CD4-positive, alpha-beta T cell (primary cell): ENCODE measurements at regions not wholly inside any gene's neighbourhood (a gene's known extent, or its start where the extent isn't known, plus 50 kb on each side); places are given as distances from the start of the nearest gene placed in this dataset.

Source experiments
- ATAC-seq: fragments of 200-7000 bp; cut with Tn5 transposase; one replicate; pipeline ENCODE4 v1.10.0; 2022; ENCODE audit warnings: mild to moderate bottlenecking; ENCODE audit not compliant: poor library complexity
- CTCF ChIA-PET: fragments of 350-600 bp; sonication (Branson Sonifier 250); formaldehyde crosslinking; loops from one replicate; lab custom pipeline; 2021; ENCODE audit warnings: antibody characterized with exemption, inconsistent platforms; lab: Charles Lee
- POLR2A ChIA-PET: fragments of 350-600 bp; sonication (Branson Sonifier 250); formaldehyde crosslinking; loops from one replicate; lab custom pipeline; 2021; ENCODE audit warnings: antibody characterized with exemption, inconsistent platforms; lab: Charles Lee
- DNase-seq, 14 experiments: peaks; one replicate each; pipeline ENCODE4 v3.0.0-alpha.2; 2013 to 2020; ENCODE audit warnings: mixed read lengths in 2 of 14
- H3K27ac ChIP-seq, 2 donors: one replicate each; pipeline versions ENCODE4 v1.5.1 to v1.7.0; 2013; ENCODE audit warnings: low read length in 2 of 2, low read depth in 1 of 2, mild to moderate bottlenecking in 1 of 2
- H3K27me3 ChIP-seq, 2 experiments: 1 replicate in 1 of 2; 2 replicates in 1 of 2; pipeline versions ENCODE4 v1.6.1 to v1.7.0; 2013; ENCODE audit warnings: low read length in 2 of 2, control low read depth in 1 of 2, mild to moderate bottlenecking in 1 of 2, moderate library complexity in 1 of 2; ENCODE audit not compliant: insufficient read depth in 2 of 2, control insufficient read depth in 1 of 2
- H3K36me3 ChIP-seq: one replicate; pipeline ENCODE4 v1.6.1; 2013; ENCODE audit warnings: low read length, control low read depth; ENCODE audit not compliant: insufficient read depth
- H3K4me1 ChIP-seq: one replicate; pipeline ENCODE4 v1.6.1; 2013; ENCODE audit warnings: low read length, control low read depth; ENCODE audit not compliant: insufficient read depth
- H3K4me3 ChIP-seq: one replicate; pipeline ENCODE4 v1.5.1; 2013; ENCODE audit warnings: mild to moderate bottlenecking, low read length, moderate library complexity
- H3K9me3 ChIP-seq, 2 experiments: 1 replicate in 1 of 2; 2 replicates in 1 of 2; pipeline versions ENCODE4 v1.6.1 to v1.7.0; 2013; ENCODE audit warnings: low read length in 2 of 2, mild to moderate bottlenecking in 2 of 2, control low read depth in 1 of 2, moderate library complexity in 1 of 2; ENCODE audit not compliant: control insufficient read depth in 1 of 2, insufficient read depth in 1 of 2
- H3K27ac Mint-ChIP-seq: one replicate; pipeline ENCODE4 v1.8.0; 2020; ENCODE audit warnings: mixed read lengths
- H3K27me3 Mint-ChIP-seq: one replicate; pipeline ENCODE4 v1.8.0; 2021; ENCODE audit warnings: mixed read lengths
- H3K36me3 Mint-ChIP-seq: one replicate; pipeline ENCODE4 v1.8.0; 2021; ENCODE audit warnings: low read depth, mixed read lengths
- H3K4me1 Mint-ChIP-seq: one replicate; pipeline ENCODE4 v1.8.0; 2021; ENCODE audit warnings: low read depth, mixed read lengths
- H3K4me3 Mint-ChIP-seq: one replicate; pipeline ENCODE4 v1.8.0; 2020; ENCODE audit warnings: mild to moderate bottlenecking, mixed read lengths
- H3K9me3 Mint-ChIP-seq: one replicate; pipeline ENCODE4 v1.8.0; 2020; ENCODE audit warnings: mixed read lengths
- CTCF ChIP-seq: fragments of 200-600 bp; IDR thresholded peaks from one replicate; pipeline ENCODE4 v1.8.0; 2022; ENCODE audit warnings: antibody characterized with exemption, mild to moderate bottlenecking
- intact Hi-C, 2 experiments: fragments of 100-400 bp; cut with DNase I in 1 of 2; cut with micrococcal nuclease in 1 of 2; formaldehyde crosslinking; loops; one replicate each; pipeline versions ENCODE4 v1.15.1 to v1.9.0; 2023 to 2025; cut with DNase I, micrococcal nuclease

DNA sequence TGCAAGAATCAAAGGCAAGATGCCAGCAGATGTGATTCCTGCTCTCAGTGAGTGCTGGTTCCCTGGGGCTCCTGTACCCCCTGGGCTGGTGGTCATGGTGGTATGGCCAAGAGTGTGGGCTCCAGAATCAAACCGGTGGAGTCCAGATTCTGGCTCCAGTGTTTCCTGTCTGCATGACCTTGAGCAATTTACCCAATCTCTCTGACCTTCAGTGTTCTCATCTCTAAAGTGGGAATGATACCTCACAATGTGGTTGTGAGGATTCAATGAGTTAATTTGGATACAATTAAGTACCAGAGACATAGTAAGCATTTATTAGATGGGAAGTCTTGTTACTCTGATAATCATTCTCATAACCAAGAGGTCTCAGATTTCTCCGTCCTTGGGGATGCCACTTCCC lies 218.4 kb upstream of the JARID2 start:
- H3K27me3 ChIP-seq = no peaks in the 10 kb centered on the region
- H3K4me1 ChIP-seq = peaks cover 8% of the 10 kb centered on the region
- Mint-ChIP-seq H3K27ac (no peak overlapping the region), H3K27me3 (no peaks in the 10 kb centered on the region), H3K4me3 (no peak overlapping the region), H3K36me3 (no peaks in the 10 kb centered on the region), H3K9me3 (peaks cover 5% of the 10 kb centered on the region), H3K4me1 (no peaks in the 10 kb centered on the region)
- CTCF ChIA-PET = no interaction called here
- no peaks in the 10 kb centered on the region for H3K36me3 ChIP-seq
- intact Hi-C loops = no loop called here
- no peak overlapping the region for H3K27ac ChIP-seq
- H3K9me3 ChIP-seq = no peaks in the 10 kb centered on the region
- H3K4me3 ChIP-seq = no peak overlapping the region
- TF ChIP-seq CTCF = no peak
- no peak for DNase-seq
- POLR2A ChIA-PET = no interaction called here
- no peak for ATAC-seq

DNA sequence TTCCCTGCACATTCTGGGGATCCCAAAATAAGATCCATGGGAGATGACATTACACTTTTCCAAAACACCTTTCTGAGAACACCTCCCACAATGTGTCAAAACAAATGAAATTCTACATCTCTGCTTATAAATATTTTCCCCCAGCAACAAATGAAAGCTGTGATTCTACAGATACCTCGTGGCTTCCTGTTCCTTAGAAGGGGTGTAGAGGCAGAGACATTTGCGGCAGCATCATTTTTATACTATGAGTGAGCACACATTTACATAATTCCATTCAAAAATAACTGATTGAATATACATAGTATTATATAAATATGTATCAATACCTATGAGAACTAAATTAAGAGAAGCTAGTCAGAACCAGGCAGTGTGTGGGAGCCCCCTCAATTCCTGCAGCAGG lies 213.9 kb upstream of the JARID2 start:
- H3K9me3 Mint-ChIP-seq = peaks cover 5% of the 10 kb centered on the region
- DNase-seq (no peak), ATAC-seq (no peak)
- H3K27ac Mint-ChIP-seq = no peak overlapping the region
- CTCF ChIA-PET = no interaction called here
- Histone ChIP-seq H3K4me1 (no peaks in the 10 kb centered on the region), H3K4me3 (no peak overlapping the region), H3K36me3 (no peaks in the 10 kb centered on the region), H3K27me3 (no peaks in the 10 kb centered on the region), H3K27ac (no peak overlapping the region), H3K9me3 (no peaks in the 10 kb centered on the region)
- H3K4me1 Mint-ChIP-seq = no peaks in the 10 kb centered on the region
- no peaks in the 10 kb centered on the region for H3K36me3 Mint-ChIP-seq
- POLR2A ChIA-PET = no interaction called here
- H3K27me3 Mint-ChIP-seq = no peaks in the 10 kb centered on the region
- no peak for TF ChIP-seq CTCF
- H3K4me3 Mint-ChIP-seq = no peak overlapping the region
- intact Hi-C loops = no loop called here

GRCh38 chr6:15033850-15034203 lies 212.0 kb upstream of the JARID2 start:
- no peak for TF ChIP-seq CTCF
- Histone ChIP-seq H3K27ac (no peak overlapping the region), H3K36me3 (no peaks in the 10 kb centered on the region), H3K4me1 (no peaks in the 10 kb centered on the region), H3K4me3 (no peak overlapping the region), H3K9me3 (no peaks in the 10 kb centered on the region), H3K27me3 (no peaks in the 10 kb centered on the region)
- no peak overlapping the region for H3K4me3 Mint-ChIP-seq
- H3K27ac Mint-ChIP-seq = no peak overlapping the region
- no peaks in the 10 kb centered on the region for H3K27me3 Mint-ChIP-seq
- intact Hi-C loops = no loop called here
- no peak for ATAC-seq
- peaks cover 5% of the 10 kb centered on the region for H3K9me3 Mint-ChIP-seq
- no peaks in the 10 kb centered on the region for H3K36me3 Mint-ChIP-seq
- CTCF ChIA-PET = no interaction called here
- DNase-seq = no peak
- no peaks in the 10 kb centered on the region for H3K4me1 Mint-ChIP-seq
- POLR2A ChIA-PET = no interaction called here
